ENCODE measurements at regions not wholly inside any gene's neighbourhood (a gene's known extent, or its start where the extent isn't known, plus 50 kb on each side); places are given as distances from the start of the nearest gene placed in this dataset.

DNA sequence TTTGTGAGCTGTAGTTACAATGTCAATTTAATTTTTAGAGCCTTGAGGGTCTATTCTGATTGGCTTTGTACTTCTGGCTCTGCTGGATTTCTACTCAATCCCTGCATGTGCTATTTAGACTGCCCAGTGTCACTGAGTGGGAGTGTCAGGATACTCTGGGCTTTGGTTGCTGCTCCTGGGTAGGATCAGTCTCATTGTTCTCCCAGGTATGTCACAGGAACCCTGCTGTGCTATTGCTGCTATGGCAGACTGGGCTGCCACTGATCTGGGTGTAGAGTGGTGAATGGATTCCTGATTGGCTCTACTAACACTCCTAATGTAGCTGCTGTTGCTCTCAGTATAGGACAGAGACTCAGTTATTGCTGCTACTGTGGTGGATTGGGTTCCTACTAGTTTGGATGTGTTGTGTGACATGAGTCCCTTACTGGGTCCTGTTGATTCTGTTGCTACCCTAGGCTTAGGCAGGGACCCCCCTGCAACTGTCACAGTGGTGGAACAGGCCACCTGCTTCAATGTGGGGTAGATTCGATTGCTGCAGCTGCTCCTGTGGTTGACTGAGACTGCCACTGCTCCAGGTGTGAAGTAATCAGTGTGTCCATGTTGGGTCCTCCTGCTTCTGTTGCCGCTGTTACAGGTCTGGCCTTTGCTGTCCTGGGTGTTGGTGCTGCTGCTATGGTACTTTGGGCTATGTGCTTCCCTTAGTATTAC lies 707.8 kb upstream of the AMOT start:
- no peak for TF ChIP-seq CTCF (IDR thresholded peaks at IDR 0.05)
- no peak for DNase-seq
- Mint-ChIP-seq H3K27ac (no peak overlapping the region), H3K4me3 (no peak overlapping the region), H3K27me3 (ENCODE audit: insufficient read depth) (no peaks in the 10 kb centered on the region), H3K36me3 (ENCODE audit: low read depth) (no peaks in the 10 kb centered on the region), H3K9me3 (no peaks in the 10 kb centered on the region), H3K4me1 (ENCODE audit: low read depth) (no peaks in the 10 kb centered on the region)

DNA sequence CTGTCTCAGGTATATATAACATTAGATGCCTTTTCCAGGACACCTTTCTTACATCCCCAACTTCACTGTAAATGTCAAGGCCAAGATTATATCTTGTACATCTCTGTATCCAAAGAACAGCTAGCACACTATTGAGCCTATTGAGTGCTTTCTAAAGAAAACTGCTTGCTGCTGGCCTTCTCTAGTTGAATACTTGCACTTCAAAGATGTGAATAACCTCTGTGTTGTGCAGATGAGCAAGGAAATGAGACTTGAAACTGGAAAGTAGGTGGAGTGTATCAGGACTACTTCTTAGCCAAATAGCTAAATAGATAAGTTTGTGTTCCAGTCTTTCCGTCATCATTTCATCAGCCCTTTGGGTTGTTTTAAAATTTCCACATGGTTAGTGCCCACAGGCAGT lies 704.4 kb upstream of the AMOT start:
- no peak for DNase-seq
- H3K9me3 Mint-ChIP-seq = no peaks in the 10 kb centered on the region
- H3K4me1 Mint-ChIP-seq (ENCODE audit: low read depth) = no peaks in the 10 kb centered on the region
- H3K4me3 Mint-ChIP-seq = no peak overlapping the region
- no peaks in the 10 kb centered on the region for H3K36me3 Mint-ChIP-seq (ENCODE audit: low read depth)
- H3K27me3 Mint-ChIP-seq (ENCODE audit: insufficient read depth) = peaks cover under 1% of the 10 kb centered on the region; the same call in 1 of the 2 replicates
- no peak for TF ChIP-seq CTCF (IDR thresholded peaks at IDR 0.05)
- H3K27ac Mint-ChIP-seq = no peak overlapping the region

DNA sequence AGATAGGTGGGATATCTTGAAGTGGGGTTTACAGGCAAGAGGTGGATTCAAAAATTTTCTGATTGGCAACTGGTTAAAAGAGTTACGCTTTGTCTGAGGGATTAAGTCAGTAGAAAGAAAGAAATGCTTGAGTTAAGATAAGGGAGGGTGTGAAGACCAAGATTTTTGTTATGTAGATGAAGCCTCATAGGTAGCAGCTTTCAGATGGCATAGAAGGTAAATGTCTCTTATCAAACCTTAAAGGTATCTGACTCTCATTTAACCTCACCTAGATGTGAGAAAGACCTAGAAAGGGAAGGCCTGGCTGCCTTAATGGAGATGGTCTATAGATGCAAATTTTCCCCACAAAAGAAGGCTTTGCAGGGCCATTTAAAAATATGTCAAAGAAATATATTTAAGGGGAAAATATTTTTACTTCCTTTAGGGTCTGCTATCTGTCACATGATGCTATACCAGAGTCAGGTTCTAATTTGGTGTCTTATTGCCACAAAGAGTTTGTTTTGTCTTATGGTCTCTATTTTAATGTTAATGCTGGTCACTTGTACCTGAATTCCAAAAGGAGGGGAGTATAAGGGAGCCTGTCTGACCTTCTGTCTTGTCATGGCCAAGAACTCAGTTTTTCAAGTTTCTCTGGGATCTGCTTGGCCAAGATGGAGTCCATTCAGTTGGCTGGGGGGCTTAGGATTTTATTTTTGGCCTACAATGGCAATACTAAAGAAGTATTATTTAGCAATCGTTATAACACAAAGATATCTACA lies 699.1 kb upstream of the AMOT start:
- Mint-ChIP-seq H3K27ac (no peak overlapping the region), H3K27me3 (ENCODE audit: insufficient read depth) (peaks cover 4% of the 10 kb centered on the region; the same call in 1 of the 2 replicates), H3K36me3 (ENCODE audit: low read depth) (no peaks in the 10 kb centered on the region), H3K9me3 (no peaks in the 10 kb centered on the region), H3K4me3 (no peak overlapping the region), H3K4me1 (ENCODE audit: low read depth) (no peaks in the 10 kb centered on the region; the same call in 1 of the 2 replicates)
- DNase-seq = no peak
- TF ChIP-seq CTCF (IDR thresholded peaks at IDR 0.05) = no peak

- peak overlapping the region; percentile 83; the same call in 1 of the 2 replicates for H3K4me3 Mint-ChIP-seq
- no peaks in the 10 kb centered on the region for H3K27me3 Mint-ChIP-seq (ENCODE audit: insufficient read depth)
- no peaks in the 10 kb centered on the region for H3K9me3 Mint-ChIP-seq
- no peak for DNase-seq
- TF ChIP-seq CTCF (IDR thresholded peaks at IDR 0.05) = no peak
- no peaks in the 10 kb centered on the region for H3K36me3 Mint-ChIP-seq (ENCODE audit: low read depth)
- peak overlapping the region; percentile 68; the same call in 1 of the 2 replicates for H3K27ac Mint-ChIP-seq
- peaks cover 13% of the 10 kb centered on the region; the same call in 1 of the 2 replicates for H3K4me1 Mint-ChIP-seq (ENCODE audit: low read depth)
Measured at GRCh38 chrX:113529426-113530013, 688.9 kb upstream of the AMOT start.

GRCh38 chrX:113522814-113523213 lies 682.2 kb upstream of the AMOT start:
- no peak for TF ChIP-seq CTCF (IDR thresholded peaks at IDR 0.05)
- Mint-ChIP-seq H3K27me3 (ENCODE audit: insufficient read depth) (no peaks in the 10 kb centered on the region), H3K27ac (no peak overlapping the region; the same call in 1 of the 2 replicates), H3K36me3 (ENCODE audit: low read depth) (no peaks in the 10 kb centered on the region), H3K4me1 (ENCODE audit: low read depth) (peaks cover 6% of the 10 kb centered on the region; the same call in 1 of the 2 replicates), H3K9me3 (no peaks in the 10 kb centered on the region), H3K4me3 (peak overlapping the region; percentile 57; the same call in 1 of the 2 replicates)
- DNase-seq = no peak

Measured in HFFc6 (cell line).